DOHH2 (cell line): ENCODE measurements at regions not wholly inside any gene's neighbourhood (a gene's known extent, or its start where the extent isn't known, plus 50 kb on each side); places are given as distances from the start of the nearest gene placed in this dataset.

ENCODE experiments used
- H3F3A ChIP-seq: fragments of 200-600 bp; sonication (generic), shearing (Covaris generic); 2 replicates; pipeline ENCODE4 v1.6.0; 2016; ENCODE audit warnings: antibody characterized with exemption, mild to moderate bottlenecking; ENCODE audit not compliant: control insufficient read depth, insufficient read depth
- H3K27ac ChIP-seq: fragments of 200-600 bp; sonication (generic); 2 replicates; pipeline ENCODE4 v1.5.1; 2014; ENCODE audit warnings: low read depth, mild to moderate bottlenecking, low read length, moderate library complexity
- H3K27me3 ChIP-seq: fragments of 200-600 bp; sonication (generic); 2 replicates; pipeline ENCODE4 v1.6.1; 2014; ENCODE audit warnings: mild to moderate bottlenecking, low read length, mixed read lengths; ENCODE audit not compliant: control insufficient read depth
- H3K36me3 ChIP-seq: fragments of 200-600 bp; sonication (generic); 2 replicates; pipeline ENCODE4 v1.6.1; 2014; ENCODE audit warnings: mild to moderate bottlenecking, low read length, moderate library complexity, mixed read lengths; ENCODE audit not compliant: control insufficient read depth
- H3K4me1 ChIP-seq: fragments of 200-600 bp; sonication (generic); 2 replicates; pipeline ENCODE4 v1.6.1; 2014; ENCODE audit warnings: mild to moderate bottlenecking, low read length, mixed read lengths; ENCODE audit not compliant: control insufficient read depth
- H3K4me2 ChIP-seq: fragments of 200-600 bp; sonication (generic); 2 replicates; pipeline ENCODE4 v1.6.0; 2014; ENCODE audit warnings: mild to moderate bottlenecking, low read length, moderate library complexity
- H3K4me3 ChIP-seq: fragments of 200-600 bp; sonication (generic); 2 replicates; pipeline ENCODE4 v1.5.1; 2014; ENCODE audit warnings: mild to moderate bottlenecking, low read length, mixed read lengths
- H3K79me2 ChIP-seq: fragments of 200-600 bp; sonication (generic); 2 replicates; pipeline ENCODE4 v1.6.1; 2014; ENCODE audit warnings: mild to moderate bottlenecking, low read length, mixed read lengths; ENCODE audit not compliant: control insufficient read depth
- H3K9me2 ChIP-seq: fragments of 200-600 bp; sonication (generic); replicated peaks from 2 replicates; pipeline ENCODE4 v1.6.1; 2014; ENCODE audit warnings: mild to moderate bottlenecking, low read length, mixed read lengths; ENCODE audit not compliant: control insufficient read depth
- H3K9me3 ChIP-seq: fragments of 200-600 bp; sonication (generic); 2 replicates; pipeline ENCODE4 v1.6.1; 2014; ENCODE audit warnings: antibody characterized with exemption, low read length, mixed read lengths; ENCODE audit not compliant: control insufficient read depth, insufficient read depth
- H4K20me1 ChIP-seq: fragments of 200-600 bp; sonication (generic); 2 replicates; pipeline ENCODE4 v1.6.0; 2014; ENCODE audit warnings: low read depth, mild to moderate bottlenecking, antibody characterized with exemption, low read length, moderate library complexity; ENCODE audit not compliant: control insufficient read depth, insufficient read depth
- EZH2phosphoT487 ChIP-seq: fragments of 200-600 bp; sonication (generic); IDR thresholded peaks from 2 replicates; pipeline ENCODE4 v1.6.1; 2017; ENCODE audit warnings: borderline replicate concordance, mild to moderate bottlenecking, antibody characterized with exemption, low read length, moderate library complexity, mixed read lengths
- TF ChIP-seq, protein P1 (sequence below): fragments of 200-600 bp; sonication (generic); IDR thresholded peaks from one replicate; pipeline ENCODE4 v1.5.1; 2014; ENCODE audit warnings: antibody characterized with exemption, mild to moderate bottlenecking, low read depth, low read length; ENCODE audit not compliant: poor library complexity, severe bottlenecking

DNA sequence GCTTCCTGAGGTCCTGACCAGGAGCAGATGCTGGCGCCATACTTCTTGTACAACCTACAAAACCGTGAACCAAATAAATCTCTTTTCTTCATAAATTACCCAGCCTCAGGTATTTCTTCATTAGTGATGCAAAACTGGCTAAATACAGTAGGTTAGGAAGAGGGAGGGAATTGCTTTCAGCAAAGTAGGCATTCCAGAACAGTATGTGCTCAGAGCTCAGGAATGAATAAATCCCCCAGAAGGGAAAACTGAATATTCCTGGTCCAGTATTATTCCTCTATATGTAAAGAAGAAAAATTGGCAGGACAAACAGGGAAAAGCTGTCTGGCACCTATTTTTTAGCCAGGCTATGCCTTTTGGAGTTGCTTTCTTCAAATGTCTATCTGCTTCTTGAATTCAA lies 577.1 kb downstream of the PSAT1 start:
- Histone ChIP-seq H3F3A (no peaks in the 10 kb centered on the region), H3K4me1 (no peaks in the 10 kb centered on the region), H3K9me3 (no peaks in the 10 kb centered on the region), H3K9me2 (no peaks in the 10 kb centered on the region), H3K27me3 (no peaks in the 10 kb centered on the region; the same call in 1 of the 2 replicates), H3K36me3 (no peaks in the 10 kb centered on the region), H3K4me3 (no peak overlapping the region), H3K27ac (no peak overlapping the region), H3K4me2 (no peak overlapping the region), H4K20me1 (no peaks in the 10 kb centered on the region), H3K79me2 (no peaks in the 10 kb centered on the region)
- no peak for TF ChIP-seq EZH2phosphoT487
- TF ChIP-seq, protein P1, sequence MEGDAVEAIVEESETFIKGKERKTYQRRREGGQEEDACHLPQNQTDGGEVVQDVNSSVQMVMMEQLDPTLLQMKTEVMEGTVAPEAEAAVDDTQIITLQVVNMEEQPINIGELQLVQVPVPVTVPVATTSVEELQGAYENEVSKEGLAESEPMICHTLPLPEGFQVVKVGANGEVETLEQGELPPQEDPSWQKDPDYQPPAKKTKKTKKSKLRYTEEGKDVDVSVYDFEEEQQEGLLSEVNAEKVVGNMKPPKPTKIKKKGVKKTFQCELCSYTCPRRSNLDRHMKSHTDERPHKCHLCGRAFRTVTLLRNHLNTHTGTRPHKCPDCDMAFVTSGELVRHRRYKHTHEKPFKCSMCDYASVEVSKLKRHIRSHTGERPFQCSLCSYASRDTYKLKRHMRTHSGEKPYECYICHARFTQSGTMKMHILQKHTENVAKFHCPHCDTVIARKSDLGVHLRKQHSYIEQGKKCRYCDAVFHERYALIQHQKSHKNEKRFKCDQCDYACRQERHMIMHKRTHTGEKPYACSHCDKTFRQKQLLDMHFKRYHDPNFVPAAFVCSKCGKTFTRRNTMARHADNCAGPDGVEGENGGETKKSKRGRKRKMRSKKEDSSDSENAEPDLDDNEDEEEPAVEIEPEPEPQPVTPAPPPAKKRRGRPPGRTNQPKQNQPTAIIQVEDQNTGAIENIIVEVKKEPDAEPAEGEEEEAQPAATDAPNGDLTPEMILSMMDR, result no peak

DNA sequence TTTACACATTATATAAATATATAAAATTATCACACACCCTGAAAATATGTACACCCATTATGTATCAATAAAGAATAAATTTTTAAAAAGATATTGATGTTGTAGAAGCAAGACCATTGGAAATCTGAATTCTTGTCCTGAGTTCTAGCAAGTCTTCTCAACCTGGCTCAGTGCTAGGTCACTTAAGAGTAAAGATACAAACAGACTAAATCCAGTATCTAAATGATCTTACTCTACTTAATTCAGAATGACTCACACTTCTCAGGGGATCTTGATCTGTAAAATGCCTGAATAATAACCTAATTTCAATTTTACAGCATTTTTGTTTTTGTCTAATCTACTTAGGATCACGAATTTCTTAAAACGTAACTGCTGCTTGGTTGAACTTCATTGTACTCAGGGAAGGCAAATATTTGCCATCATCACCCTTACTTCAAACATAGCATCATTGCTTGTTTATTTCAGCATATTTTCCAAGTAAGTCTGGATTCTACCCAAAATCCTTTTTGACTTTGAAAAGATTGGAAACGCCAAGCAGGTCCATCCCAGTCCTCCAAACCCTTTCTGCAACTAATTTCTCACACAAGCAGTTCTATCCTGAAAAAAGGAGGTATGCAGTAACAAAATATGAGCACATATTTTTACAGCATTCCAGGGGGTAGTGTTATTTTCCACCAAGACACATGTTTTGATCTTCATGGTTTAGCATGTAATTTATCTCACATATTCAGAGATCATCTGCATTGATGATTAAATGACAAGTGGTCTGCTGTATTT lies 582.6 kb downstream of the PSAT1 start:
- Histone ChIP-seq H3K27me3 (no peaks in the 10 kb centered on the region), H3K79me2 (no peaks in the 10 kb centered on the region), H3K36me3 (no peaks in the 10 kb centered on the region), H3K4me2 (no peak overlapping the region), H3K9me3 (no peaks in the 10 kb centered on the region), H3F3A (no peaks in the 10 kb centered on the region), H3K27ac (no peak overlapping the region), H3K9me2 (no peaks in the 10 kb centered on the region), H3K4me1 (no peaks in the 10 kb centered on the region), H4K20me1 (no peaks in the 10 kb centered on the region), H3K4me3 (no peak overlapping the region)
- TF ChIP-seq, protein P1, result no peak
- TF ChIP-seq EZH2phosphoT487, result no peak

GRCh38 chr9:78881295-78881694 lies 584.4 kb downstream of the PSAT1 start:
- H3K36me3 ChIP-seq, result no peaks in the 10 kb centered on the region
- no peaks in the 10 kb centered on the region for H3K9me3 ChIP-seq
- no peak overlapping the region for H3K4me2 ChIP-seq
- no peak overlapping the region for H3K4me3 ChIP-seq
- no peaks in the 10 kb centered on the region for H4K20me1 ChIP-seq
- H3K27ac ChIP-seq, result no peak overlapping the region
- H3K9me2 ChIP-seq, result no peaks in the 10 kb centered on the region
- H3K27me3 ChIP-seq, result no peaks in the 10 kb centered on the region
- H3F3A ChIP-seq, result no peaks in the 10 kb centered on the region
- no peaks in the 10 kb centered on the region for H3K79me2 ChIP-seq
- TF ChIP-seq EZH2phosphoT487, result no peak
- TF ChIP-seq, protein P1, result no peak
- H3K4me1 ChIP-seq, result no peaks in the 10 kb centered on the region
